ENCODE measurements at regions not wholly inside any gene's neighbourhood (a gene's known extent, or its start where the extent isn't known, plus 50 kb on each side); places are given as distances from the start of the nearest gene placed in this dataset.

DNA sequence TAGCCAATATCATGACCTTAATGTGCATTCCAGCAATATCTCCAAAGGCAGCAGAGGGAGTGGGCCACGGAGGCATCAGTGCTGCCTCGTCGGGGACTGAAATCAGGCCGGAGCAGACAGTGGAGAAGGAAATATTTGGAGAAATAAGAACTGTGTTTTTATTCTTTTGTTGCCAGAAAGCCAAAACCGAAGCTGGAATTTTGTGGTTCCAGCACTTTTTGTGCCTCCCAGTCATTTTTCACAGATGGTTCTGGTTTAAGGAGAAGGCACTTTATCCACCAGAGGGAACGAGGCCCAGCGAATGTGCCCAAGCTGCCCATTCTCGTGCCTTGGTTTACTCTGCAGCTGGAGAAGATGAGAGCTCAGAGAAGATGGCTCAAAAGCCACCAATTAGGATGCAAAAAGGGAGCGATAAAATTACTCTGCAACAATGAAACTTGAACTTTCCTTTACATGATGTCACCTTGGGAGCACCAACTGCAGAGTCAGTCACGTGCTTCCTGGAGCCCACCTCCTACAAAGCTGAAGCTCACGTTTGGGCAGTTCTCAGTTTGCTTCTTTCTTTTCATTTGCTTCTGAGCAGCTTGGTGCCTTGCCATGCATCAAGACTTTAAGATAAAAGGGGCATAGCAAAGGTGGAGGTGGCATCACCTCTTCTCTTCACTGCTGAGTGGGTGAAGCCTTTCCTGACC, 288.7 kb downstream of the LPIN1 start:
- TF ChIP-seq, protein P1, sequence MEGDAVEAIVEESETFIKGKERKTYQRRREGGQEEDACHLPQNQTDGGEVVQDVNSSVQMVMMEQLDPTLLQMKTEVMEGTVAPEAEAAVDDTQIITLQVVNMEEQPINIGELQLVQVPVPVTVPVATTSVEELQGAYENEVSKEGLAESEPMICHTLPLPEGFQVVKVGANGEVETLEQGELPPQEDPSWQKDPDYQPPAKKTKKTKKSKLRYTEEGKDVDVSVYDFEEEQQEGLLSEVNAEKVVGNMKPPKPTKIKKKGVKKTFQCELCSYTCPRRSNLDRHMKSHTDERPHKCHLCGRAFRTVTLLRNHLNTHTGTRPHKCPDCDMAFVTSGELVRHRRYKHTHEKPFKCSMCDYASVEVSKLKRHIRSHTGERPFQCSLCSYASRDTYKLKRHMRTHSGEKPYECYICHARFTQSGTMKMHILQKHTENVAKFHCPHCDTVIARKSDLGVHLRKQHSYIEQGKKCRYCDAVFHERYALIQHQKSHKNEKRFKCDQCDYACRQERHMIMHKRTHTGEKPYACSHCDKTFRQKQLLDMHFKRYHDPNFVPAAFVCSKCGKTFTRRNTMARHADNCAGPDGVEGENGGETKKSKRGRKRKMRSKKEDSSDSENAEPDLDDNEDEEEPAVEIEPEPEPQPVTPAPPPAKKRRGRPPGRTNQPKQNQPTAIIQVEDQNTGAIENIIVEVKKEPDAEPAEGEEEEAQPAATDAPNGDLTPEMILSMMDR (conservative IDR thresholded peaks at IDR 0.05): no peak
- TF ChIP-seq EZH2 (IDR thresholded peaks at IDR 0.05; ENCODE audit: low read depth): no peak
